Thyroid gland (tissue), 4 donors: ENCODE measurements at regions not wholly inside any gene's neighbourhood (a gene's known extent, or its start where the extent isn't known, plus 50 kb on each side); places are given as distances from the start of the nearest gene placed in this dataset.

Experiments
- CTCF ChIP-seq, 6 experiments: fragments of 200-600 bp in 3 of 6; fragments of 450-650 bp in 3 of 6; sonication (generic) in 3 of 6; IDR thresholded peaks; one replicate each; pipeline ENCODE4 v1.5.1; 2016 to 2019; ENCODE audit warnings: antibody characterized with exemption in 6 of 6, mild to moderate bottlenecking in 2 of 6, inconsistent platforms in 1 of 6, moderate library complexity in 1 of 6
- POLR2A ChIP-seq, 2 donors: fragments of 450-650 bp; IDR thresholded peaks; one replicate each; pipeline ENCODE4 v1.6.1; 2017; ENCODE audit warnings: antibody characterized with exemption in 2 of 2, mild to moderate bottlenecking in 2 of 2, moderate library complexity in 1 of 2

- TF ChIP-seq CTCF (IDR thresholded peaks at IDR 0.05): no peak
- TF ChIP-seq POLR2A (IDR thresholded peaks at IDR 0.05): no peak
Measured at GRCh38 chr13:76338003-76338402, 548.2 kb downstream of the KCTD12 start.
